Mucosa of stomach (tissue), 1 donor: ENCODE measurements at regions not wholly inside any gene's neighbourhood (a gene's known extent, or its start where the extent isn't known, plus 50 kb on each side); places are given as distances from the start of the nearest gene placed in this dataset.

Experiments used
- H3K27me3 ChIP-seq: one replicate; pipeline ENCODE4 v1.7.0; 2013; ENCODE audit warnings: mild to moderate bottlenecking, low read length; ENCODE audit not compliant: control insufficient read depth, insufficient read depth
- H3K36me3 ChIP-seq: one replicate; pipeline ENCODE4 v1.7.0; 2013; ENCODE audit warnings: low read length; ENCODE audit not compliant: control insufficient read depth, insufficient read depth
- H3K4me1 ChIP-seq: one replicate; pipeline ENCODE4 v1.7.0; 2013; ENCODE audit warnings: mild to moderate bottlenecking, low read length; ENCODE audit not compliant: control insufficient read depth, insufficient read depth
- H3K4me3 ChIP-seq: one replicate; pipeline ENCODE4 v1.7.0; 2013; ENCODE audit warnings: low read length
- H3K9ac ChIP-seq: one replicate; pipeline ENCODE4 v1.7.0; 2013; ENCODE audit warnings: mild to moderate bottlenecking, low read length, moderate library complexity
- H3K9me3 ChIP-seq: one replicate; pipeline ENCODE4 v1.7.0; 2013; ENCODE audit warnings: mild to moderate bottlenecking, low read length, moderate library complexity; ENCODE audit not compliant: control insufficient read depth
- donor health status: Pancreatic carcinoma.

GRCh38 chr20:20815711-20816455, 103.4 kb upstream of the RALGAPA2 start:
- H3K9ac ChIP-seq, result no peak overlapping the region
- H3K27me3 ChIP-seq, result peaks cover 4% of the 10 kb centered on the region
- H3K36me3 ChIP-seq, result no peaks in the 10 kb centered on the region
- H3K9me3 ChIP-seq, result no peaks in the 10 kb centered on the region
- no peak overlapping the region for H3K4me3 ChIP-seq
- H3K4me1 ChIP-seq, result no peaks in the 10 kb centered on the region

- no peaks in the 10 kb centered on the region for H3K27me3 ChIP-seq
- no peak overlapping the region for H3K9ac ChIP-seq
- no peaks in the 10 kb centered on the region for H3K9me3 ChIP-seq
- H3K4me3 ChIP-seq, result no peak overlapping the region
- H3K4me1 ChIP-seq, result no peaks in the 10 kb centered on the region
- no peaks in the 10 kb centered on the region for H3K36me3 ChIP-seq
Observed at GRCh38 chr20:20814685-20815084, 102.2 kb upstream of the RALGAPA2 start.

GRCh38 chr20:20812136-20812535, 99.7 kb upstream of the RALGAPA2 start:
- no peak overlapping the region for H3K9ac ChIP-seq
- no peaks in the 10 kb centered on the region for H3K36me3 ChIP-seq
- H3K9me3 ChIP-seq, result no peaks in the 10 kb centered on the region
- no peaks in the 10 kb centered on the region for H3K4me1 ChIP-seq
- no peak overlapping the region for H3K4me3 ChIP-seq
- H3K27me3 ChIP-seq, result no peaks in the 10 kb centered on the region

- Histone ChIP-seq H3K27me3 (peaks cover 6% of the 10 kb centered on the region), H3K4me1 (no peaks in the 10 kb centered on the region), H3K9ac (no peak overlapping the region), H3K4me3 (no peak overlapping the region), H3K36me3 (no peaks in the 10 kb centered on the region), H3K9me3 (no peaks in the 10 kb centered on the region)
Observed at GRCh38 chr20:20808016-20808415, 95.6 kb upstream of the RALGAPA2 start.

GRCh38 chr20:20806121-20807095, 94.0 kb upstream of the RALGAPA2 start:
- Histone ChIP-seq H3K36me3 (no peaks in the 10 kb centered on the region), H3K4me3 (no peak overlapping the region), H3K9ac (no peak overlapping the region), H3K27me3 (peaks cover 6% of the 10 kb centered on the region), H3K9me3 (no peaks in the 10 kb centered on the region), H3K4me1 (no peaks in the 10 kb centered on the region)

- Histone ChIP-seq H3K4me1 (no peaks in the 10 kb centered on the region), H3K27me3 (peaks cover 6% of the 10 kb centered on the region), H3K9ac (no peak overlapping the region), H3K9me3 (no peaks in the 10 kb centered on the region), H3K36me3 (no peaks in the 10 kb centered on the region), H3K4me3 (no peak overlapping the region)
Observed at GRCh38 chr20:20803011-20803410, 90.6 kb upstream of the RALGAPA2 start.

GRCh38 chr20:20802328-20802727, 89.9 kb upstream of the RALGAPA2 start:
- Histone ChIP-seq H3K36me3 (no peaks in the 10 kb centered on the region), H3K9ac (no peak overlapping the region), H3K27me3 (peaks cover 6% of the 10 kb centered on the region), H3K4me1 (no peaks in the 10 kb centered on the region), H3K4me3 (no peak overlapping the region), H3K9me3 (no peaks in the 10 kb centered on the region)

GRCh38 chr20:20799716-20800312, 87.4 kb upstream of the RALGAPA2 start:
- H3K4me1 ChIP-seq, result no peaks in the 10 kb centered on the region
- H3K9ac ChIP-seq, result no peak overlapping the region
- H3K9me3 ChIP-seq, result no peaks in the 10 kb centered on the region
- no peaks in the 10 kb centered on the region for H3K36me3 ChIP-seq
- no peaks in the 10 kb centered on the region for H3K27me3 ChIP-seq
- H3K4me3 ChIP-seq, result no peak overlapping the region

- no peaks in the 10 kb centered on the region for H3K27me3 ChIP-seq
- no peaks in the 10 kb centered on the region for H3K9me3 ChIP-seq
- no peaks in the 10 kb centered on the region for H3K36me3 ChIP-seq
- no peak overlapping the region for H3K4me3 ChIP-seq
- H3K4me1 ChIP-seq, result no peaks in the 10 kb centered on the region
- H3K9ac ChIP-seq, result no peak overlapping the region
Observed at GRCh38 chr20:20797521-20798310, 85.3 kb upstream of the RALGAPA2 start.

- no peak overlapping the region for H3K9ac ChIP-seq
- H3K4me3 ChIP-seq, result no peak overlapping the region
- H3K27me3 ChIP-seq, result no peaks in the 10 kb centered on the region
- no peaks in the 10 kb centered on the region for H3K36me3 ChIP-seq
- no peaks in the 10 kb centered on the region for H3K4me1 ChIP-seq
- H3K9me3 ChIP-seq, result no peaks in the 10 kb centered on the region
Observed at GRCh38 chr20:20796766-20797440, 84.5 kb upstream of the RALGAPA2 start.

GRCh38 chr20:20795721-20796120, 83.3 kb upstream of the RALGAPA2 start:
- Histone ChIP-seq H3K36me3 (no peaks in the 10 kb centered on the region), H3K9ac (no peak overlapping the region), H3K4me1 (no peaks in the 10 kb centered on the region), H3K9me3 (no peaks in the 10 kb centered on the region), H3K4me3 (no peak overlapping the region), H3K27me3 (no peaks in the 10 kb centered on the region)
